ENCODE measurements at regions not wholly inside any gene's neighbourhood (a gene's known extent, or its start where the extent isn't known, plus 50 kb on each side); places are given as distances from the start of the nearest gene placed in this dataset.

DNA sequence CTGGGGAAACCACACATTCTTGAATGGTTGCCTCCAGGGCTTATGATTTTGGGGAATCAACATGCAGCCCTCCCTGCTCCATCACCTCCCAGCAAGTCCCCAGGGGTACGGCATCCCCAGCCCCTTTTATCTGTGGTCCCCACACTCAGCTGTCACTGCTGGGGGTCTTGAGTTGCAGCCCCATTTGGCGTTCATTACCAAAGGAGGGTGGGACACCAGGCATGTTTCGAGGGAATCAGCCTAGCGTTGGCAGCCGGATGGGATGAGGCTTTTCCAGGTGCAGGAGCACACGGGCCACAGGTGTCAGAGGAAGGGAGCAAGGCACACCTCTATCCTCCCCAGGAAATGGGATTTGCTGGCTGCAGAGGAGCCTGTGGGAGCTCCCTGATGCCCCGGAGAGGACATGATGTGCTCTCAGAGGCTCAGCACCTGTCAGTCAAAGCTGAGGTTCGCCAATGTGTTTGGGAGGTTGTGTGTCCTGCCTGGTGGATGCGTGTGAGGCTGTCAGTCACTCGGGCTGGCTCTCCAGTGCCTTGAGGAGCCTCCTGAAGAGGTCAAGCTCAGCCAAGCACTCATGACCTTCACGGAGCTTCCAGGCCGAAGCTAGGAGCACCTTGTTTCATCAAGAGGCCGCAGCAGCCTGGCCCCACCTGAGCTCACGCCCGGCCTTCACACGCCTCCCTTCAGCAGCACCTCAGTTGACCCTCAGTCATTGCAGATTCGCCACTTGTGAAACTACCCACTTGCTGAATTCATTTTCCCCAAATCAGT lies 95.0 kb downstream of the ERMARD start:
- TF ChIP-seq, protein P1, sequence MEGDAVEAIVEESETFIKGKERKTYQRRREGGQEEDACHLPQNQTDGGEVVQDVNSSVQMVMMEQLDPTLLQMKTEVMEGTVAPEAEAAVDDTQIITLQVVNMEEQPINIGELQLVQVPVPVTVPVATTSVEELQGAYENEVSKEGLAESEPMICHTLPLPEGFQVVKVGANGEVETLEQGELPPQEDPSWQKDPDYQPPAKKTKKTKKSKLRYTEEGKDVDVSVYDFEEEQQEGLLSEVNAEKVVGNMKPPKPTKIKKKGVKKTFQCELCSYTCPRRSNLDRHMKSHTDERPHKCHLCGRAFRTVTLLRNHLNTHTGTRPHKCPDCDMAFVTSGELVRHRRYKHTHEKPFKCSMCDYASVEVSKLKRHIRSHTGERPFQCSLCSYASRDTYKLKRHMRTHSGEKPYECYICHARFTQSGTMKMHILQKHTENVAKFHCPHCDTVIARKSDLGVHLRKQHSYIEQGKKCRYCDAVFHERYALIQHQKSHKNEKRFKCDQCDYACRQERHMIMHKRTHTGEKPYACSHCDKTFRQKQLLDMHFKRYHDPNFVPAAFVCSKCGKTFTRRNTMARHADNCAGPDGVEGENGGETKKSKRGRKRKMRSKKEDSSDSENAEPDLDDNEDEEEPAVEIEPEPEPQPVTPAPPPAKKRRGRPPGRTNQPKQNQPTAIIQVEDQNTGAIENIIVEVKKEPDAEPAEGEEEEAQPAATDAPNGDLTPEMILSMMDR (IDR thresholded peaks at IDR 0.05): no peak
- TF ChIP-seq POLR2A (IDR thresholded peaks at IDR 0.05): no peak

All from testis (tissue), 2 donors.